Right lobe of liver (tissue), 6 donors: ENCODE measurements at regions not wholly inside any gene's neighbourhood (a gene's known extent, or its start where the extent isn't known, plus 50 kb on each side); places are given as distances from the start of the nearest gene placed in this dataset.
"Not testable (repeated sequence)": the region's sequence is repeated elsewhere in the genome, so short reads cannot be mapped to it uniquely, and the experiment has no call there.

Experiments used
- ATAC-seq, 4 donors: fragments of 200-7000 bp; cut with Tn5 transposase; one replicate each; pipeline ENCODE4 v1.9.1; 2020; ENCODE audit warnings: mild to moderate bottlenecking in 4 of 4, moderate library complexity in 4 of 4
- DNase-seq, 3 donors: peaks; one replicate each; pipeline ENCODE4 v3.0.0-alpha.2; 2020
- H3K27ac ChIP-seq, 3 donors: fragments of 200-600 bp; one replicate each; pipeline ENCODE4 v1.8.0; 2022
- H3K27me3 ChIP-seq, 2 donors: fragments of 200-600 bp; one replicate each; pipeline ENCODE4 v1.8.0; 2022
- H3K36me3 ChIP-seq, 4 donors: fragments of 200-600 bp; sonication (generic) in 1 of 4; one replicate each; pipeline versions ENCODE4 v1.5.1 to v1.8.0; 2017 to 2022; ENCODE audit warnings: control low read depth in 1 of 4
- H3K4me1 ChIP-seq, 4 donors: fragments of 200-600 bp; sonication (generic) in 1 of 4; one replicate each; pipeline versions ENCODE4 v1.5.1 to v1.8.0; 2017 to 2022; ENCODE audit warnings: control low read depth in 1 of 4
- H3K4me3 ChIP-seq, 3 donors: fragments of 200-600 bp; one replicate each; pipeline ENCODE4 v1.8.0; 2022
- H3K9me3 ChIP-seq, 4 donors: fragments of 200-600 bp; sonication (generic) in 1 of 4; one replicate each; pipeline versions ENCODE4 v1.5.1 to v1.8.0; 2017 to 2022; ENCODE audit warnings: control low read depth in 1 of 4
- POLR2A ChIP-seq: fragments of 450-650 bp; IDR thresholded peaks from one replicate; pipeline ENCODE4 v1.6.1; 2017; ENCODE audit warnings: antibody characterized with exemption, mild to moderate bottlenecking
- WGBS: methylation state at CpG from one replicate; pipeline ENCODE4 v1.1.6; 2018; ENCODE audit warnings: low coverage, low lambda C conversion rate; ENCODE audit not compliant: insufficient coverage; ENCODE audit errors: missing lambda C conversion rate; 5-methylcytosine and 5-hydroxymethylcytosine counted together
- intact Hi-C, 2 donors: fragments of 100-400 bp; cut with DNase I; formaldehyde crosslinking; loops; one replicate each; pipeline versions ENCODE4 v1.11.2 to v1.14.1; 2022
- TF ChIP-seq, protein P1 (sequence below), 4 donors: fragments of 200-600 bp in 3 of 4; fragments of 450-650 bp in 1 of 4; IDR thresholded peaks; one replicate each; pipeline versions ENCODE4 v1.5.1 to v1.8.0; 2016 to 2022; ENCODE audit warnings: antibody characterized with exemption in 4 of 4, mild to moderate bottlenecking in 2 of 4
- donor health status: DM: no; HTN: yes; CAD: no.
- donor health status: DM: no; HTN: no; CAD: no.
- donor health status: DM: no; HTN: no; CAD: no.
- donor health status: DM: no; HTN: yes; CAD: no.
- donor health status: DM: no; HTN: yes; CAD: no.

DNA sequence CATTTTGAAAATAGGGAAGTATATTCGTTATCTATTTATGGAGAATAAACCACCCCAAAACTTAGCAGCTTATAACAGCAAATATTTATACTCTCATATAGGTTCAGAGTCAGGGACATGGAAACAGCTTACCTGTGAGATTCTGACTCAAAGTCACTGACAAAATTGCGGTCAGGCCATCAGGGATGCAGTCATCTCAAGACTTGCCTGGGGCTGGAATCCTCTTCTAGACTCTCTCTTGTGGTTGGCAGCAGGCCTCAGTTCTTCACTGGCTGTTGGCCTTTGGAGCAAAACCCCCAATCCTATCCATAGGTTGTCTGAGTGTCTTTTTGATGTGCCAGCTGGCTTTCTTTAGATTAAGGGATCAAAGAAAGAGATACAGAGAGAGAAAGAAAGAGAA lies 275.6 kb downstream of the SEC61B start:
- no peaks in the 10 kb centered on the region for H3K4me1 ChIP-seq
- no peak for DNase-seq

DNA sequence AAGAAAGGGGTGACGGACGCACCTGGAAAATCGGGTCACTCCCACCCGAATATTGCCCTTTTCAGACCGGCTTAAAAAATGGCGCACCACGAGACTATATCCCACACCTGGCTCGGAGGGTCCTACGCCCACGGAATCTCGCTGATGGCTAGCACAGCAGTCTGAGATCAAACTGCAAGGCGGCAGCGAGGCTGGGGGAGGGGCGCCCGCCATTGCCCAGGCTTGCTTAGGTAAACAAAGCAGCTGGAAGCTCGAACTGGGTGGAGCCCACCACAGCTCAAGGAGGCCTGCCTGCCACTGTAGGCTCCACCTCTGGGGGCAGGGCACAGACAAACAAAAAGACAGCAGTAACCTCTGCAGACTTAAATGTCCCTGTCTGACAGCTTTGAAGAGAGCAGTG lies 276.9 kb downstream of the SEC61B start:
- ATAC-seq, DNase-seq, H3K27ac ChIP-seq, H3K9me3 ChIP-seq, H3K36me3 ChIP-seq, H3K4me1 ChIP-seq, H3K4me3 ChIP-seq, intact Hi-C loops, H3K27me3 ChIP-seq: not testable (repeated sequence)
- WGBS = 44% methylated on average over 7 of the region's 16 CpGs

More for the DNA sequence above, 275.6 kb downstream of the SEC61B start:
- intact Hi-C loops = no loop called here
- WGBS = 86% methylated on average over 2 of the region's 2 CpGs
- H3K27me3 ChIP-seq = no peaks in the 10 kb centered on the region
- no peaks in the 10 kb centered on the region for H3K9me3 ChIP-seq
- TF ChIP-seq, protein P1, sequence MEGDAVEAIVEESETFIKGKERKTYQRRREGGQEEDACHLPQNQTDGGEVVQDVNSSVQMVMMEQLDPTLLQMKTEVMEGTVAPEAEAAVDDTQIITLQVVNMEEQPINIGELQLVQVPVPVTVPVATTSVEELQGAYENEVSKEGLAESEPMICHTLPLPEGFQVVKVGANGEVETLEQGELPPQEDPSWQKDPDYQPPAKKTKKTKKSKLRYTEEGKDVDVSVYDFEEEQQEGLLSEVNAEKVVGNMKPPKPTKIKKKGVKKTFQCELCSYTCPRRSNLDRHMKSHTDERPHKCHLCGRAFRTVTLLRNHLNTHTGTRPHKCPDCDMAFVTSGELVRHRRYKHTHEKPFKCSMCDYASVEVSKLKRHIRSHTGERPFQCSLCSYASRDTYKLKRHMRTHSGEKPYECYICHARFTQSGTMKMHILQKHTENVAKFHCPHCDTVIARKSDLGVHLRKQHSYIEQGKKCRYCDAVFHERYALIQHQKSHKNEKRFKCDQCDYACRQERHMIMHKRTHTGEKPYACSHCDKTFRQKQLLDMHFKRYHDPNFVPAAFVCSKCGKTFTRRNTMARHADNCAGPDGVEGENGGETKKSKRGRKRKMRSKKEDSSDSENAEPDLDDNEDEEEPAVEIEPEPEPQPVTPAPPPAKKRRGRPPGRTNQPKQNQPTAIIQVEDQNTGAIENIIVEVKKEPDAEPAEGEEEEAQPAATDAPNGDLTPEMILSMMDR (IDR thresholded peaks at IDR 0.05) = no peak
- no peak for TF ChIP-seq POLR2A
- no peak for ATAC-seq
- no peak overlapping the region for H3K4me3 ChIP-seq
- no peaks in the 10 kb centered on the region for H3K36me3 ChIP-seq
- no peak overlapping the region for H3K27ac ChIP-seq

DNA sequence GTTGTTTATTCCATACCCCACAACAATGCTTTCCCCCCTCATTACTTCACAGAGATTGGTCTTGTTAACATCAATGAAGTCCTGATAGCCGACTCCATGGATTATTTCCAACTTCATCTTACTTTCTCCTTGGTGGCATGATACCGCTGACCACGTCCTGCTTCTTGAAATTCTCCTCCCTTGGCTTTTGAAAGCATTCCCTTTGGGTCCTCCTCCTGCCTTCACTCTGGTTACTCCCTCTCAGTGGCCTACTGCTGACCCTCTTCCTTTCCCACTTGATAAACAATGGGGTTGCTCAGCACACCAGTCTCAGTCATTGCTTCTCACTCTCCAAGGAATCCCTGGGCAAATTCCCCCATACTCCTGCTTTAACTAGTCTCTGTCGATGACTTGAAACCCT lies 283.9 kb downstream of the SEC61B start:
- no peak for DNase-seq
- no peak overlapping the region for H3K4me3 ChIP-seq
- TF ChIP-seq POLR2A = no peak
- TF ChIP-seq, protein P1 (IDR thresholded peaks at IDR 0.05) = no peak
- ATAC-seq = no peak
- intact Hi-C loops = no loop called here
- H3K9me3 ChIP-seq = no peaks in the 10 kb centered on the region
- H3K27ac ChIP-seq = no peak overlapping the region
- WGBS = 79% methylated on average over 4 of the region's 4 CpGs
- H3K36me3 ChIP-seq = no peaks in the 10 kb centered on the region
- H3K4me1 ChIP-seq = no peaks in the 10 kb centered on the region
- no peaks in the 10 kb centered on the region for H3K27me3 ChIP-seq

DNA sequence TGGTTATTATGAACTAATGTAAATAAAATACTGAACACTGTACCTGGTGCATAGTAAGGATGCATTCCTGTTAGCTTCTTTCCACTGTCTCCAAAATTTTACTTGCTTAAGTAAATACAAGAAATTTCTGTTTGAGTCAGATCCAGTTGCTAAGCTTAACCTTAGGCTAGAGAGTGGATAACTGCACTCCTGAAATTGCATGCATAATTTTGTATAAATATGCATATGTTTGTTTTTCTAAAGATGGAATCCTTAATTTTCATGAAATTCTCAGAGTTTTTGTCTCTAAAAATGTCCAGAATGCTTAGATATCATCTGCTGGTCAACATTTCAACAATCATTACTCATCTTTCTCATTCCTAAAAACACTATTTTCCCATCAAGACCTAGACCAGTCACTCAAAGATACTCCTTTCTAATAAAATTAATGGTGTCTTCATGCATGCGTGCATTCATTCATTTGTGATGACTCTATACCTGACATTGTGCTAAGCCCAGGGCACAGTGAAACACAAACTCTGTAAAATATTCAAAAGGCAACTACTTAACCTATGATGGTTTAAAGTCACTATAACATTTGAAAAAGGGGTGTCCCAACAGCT lies 284.8 kb downstream of the SEC61B start:
- Histone ChIP-seq H3K4me1 (no peaks in the 10 kb centered on the region), H3K4me3 (no peak overlapping the region), H3K27me3 (no peaks in the 10 kb centered on the region), H3K9me3 (no peaks in the 10 kb centered on the region), H3K27ac (no peak overlapping the region), H3K36me3 (no peaks in the 10 kb centered on the region)
- WGBS = 77% methylated on average over 1 of the region's 1 CpG
- no peak for ATAC-seq
- DNase-seq = no peak
- TF ChIP-seq, protein P1 (IDR thresholded peaks at IDR 0.05) = no peak
- no peak for TF ChIP-seq POLR2A
- intact Hi-C loops = no loop called here

DNA sequence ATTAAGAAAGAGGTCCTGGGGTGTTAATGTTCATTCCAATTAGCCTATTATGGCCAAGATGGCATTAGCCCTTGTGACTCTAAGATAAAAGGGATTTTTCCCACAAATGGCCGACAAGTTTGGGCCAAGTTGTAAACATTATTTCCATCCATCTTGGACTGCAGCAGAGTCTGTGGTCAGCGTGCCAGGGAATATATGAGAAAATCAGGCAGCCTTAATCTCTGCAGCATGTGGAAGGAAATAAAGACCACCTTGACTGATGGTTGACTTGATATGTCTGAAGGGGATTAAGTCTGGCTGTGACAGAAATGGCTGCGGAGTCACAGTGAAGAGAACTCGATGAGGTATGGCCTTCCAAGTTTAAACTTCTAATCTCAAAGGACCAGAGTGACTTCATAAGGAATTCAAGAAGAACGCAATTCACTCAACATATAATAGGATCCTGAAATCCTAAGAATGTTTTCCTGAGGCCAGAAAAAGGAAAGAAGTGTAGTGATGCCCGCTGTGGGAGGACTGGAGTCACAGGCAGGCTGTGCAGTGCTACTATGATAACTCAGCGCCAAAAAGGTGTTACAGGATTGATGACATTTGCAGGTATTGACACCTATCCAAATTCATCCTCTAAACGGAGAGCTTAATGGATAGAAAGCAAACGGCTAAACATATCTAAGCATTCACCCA lies 287.1 kb downstream of the SEC61B start:
- TF ChIP-seq POLR2A = no peak
- TF ChIP-seq, protein P1 (IDR thresholded peaks at IDR 0.05) = no peak
- Histone ChIP-seq H3K4me1 (peaks cover 0 to 7% (median 0%) of the 10 kb centered on the region in 4 donors), H3K9me3 (no peaks in the 10 kb centered on the region), H3K27ac (no peak overlapping the region), H3K27me3 (no peaks in the 10 kb centered on the region), H3K36me3 (no peaks in the 10 kb centered on the region), H3K4me3 (no peak overlapping the region)
- ATAC-seq (no peak), DNase-seq (no peak)
- 76% methylated on average over 9 of the region's 9 CpGs for WGBS
- intact Hi-C loops = no loop called here
